ENCODE measurements at regions not wholly inside any gene's neighbourhood (a gene's known extent, or its start where the extent isn't known, plus 50 kb on each side); places are given as distances from the start of the nearest gene placed in this dataset.

DNA sequence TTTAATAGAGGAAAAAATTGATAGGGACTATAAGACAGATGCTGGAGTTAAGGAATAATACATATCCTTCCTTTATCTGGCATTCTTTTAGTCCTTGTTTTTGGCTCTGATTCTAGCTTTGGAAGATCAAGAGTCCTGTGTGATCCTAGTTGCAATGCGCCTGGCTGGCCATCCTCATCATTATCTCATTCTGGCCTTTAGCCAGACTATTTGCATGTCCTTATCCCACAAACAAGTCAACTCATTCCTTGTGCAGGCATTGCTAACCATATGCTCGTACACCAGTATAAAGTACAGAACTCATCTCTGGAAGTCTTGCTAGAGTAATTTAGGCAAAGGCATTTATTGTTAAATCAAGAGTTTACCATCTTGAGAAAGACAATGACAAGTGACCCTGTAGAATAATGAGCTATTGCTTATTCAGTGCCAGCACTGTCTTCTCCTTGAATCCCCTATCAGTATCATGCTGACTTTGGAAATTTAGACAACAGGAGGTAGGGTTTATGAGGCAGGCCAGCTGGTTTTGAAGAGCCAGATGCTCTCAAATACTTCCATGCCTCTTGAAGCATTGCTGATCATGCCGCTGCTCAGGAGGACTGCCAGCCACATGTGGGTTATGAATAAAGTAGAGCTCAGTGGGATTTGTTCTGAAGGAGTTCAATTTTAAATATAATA, 1730.3 kb upstream of the TENM3 start:
- TF ChIP-seq CTCF (IDR thresholded peaks at IDR 0.05) (no peak), POLR2A (IDR thresholded peaks at IDR 0.05) (no peak)

Measured in vagina (tissue), 2 donors.